ENCODE measurements at regions not wholly inside any gene's neighbourhood (a gene's known extent, or its start where the extent isn't known, plus 50 kb on each side); places are given as distances from the start of the nearest gene placed in this dataset.
"Not testable (repeated sequence)": the region's sequence is repeated elsewhere in the genome, so short reads cannot be mapped to it uniquely, and the experiment has no call there.

- H3K9me3 ChIP-seq; H3K27ac ChIP-seq; H3K4me3 ChIP-seq; H3K27me3 ChIP-seq; DNase-seq; H3K36me3 ChIP-seq (ENCODE audit: low read depth, missing control alignments); H3K4me1 ChIP-seq; intact Hi-C loops (cut with DNase I; ENCODE audit: low total_unique reads): not testable (repeated sequence)
- TF ChIP-seq CTCF (IDR thresholded peaks at IDR 0.05), result peak in 1 of 3 experiments; percentile 36
- 70% methylated on average over 1 of the region's 2 CpGs; no CpG with 5 or more reads in 1 of the 2 donors for WGBS, 2 donors
Measured at GRCh38 chr17:26881195-26881594, 412.7 kb upstream of the WSB1 start.

- H3K36me3 ChIP-seq (ENCODE audit: low read depth, missing control alignments); H3K9me3 ChIP-seq; H3K27ac ChIP-seq; H3K27me3 ChIP-seq; DNase-seq; intact Hi-C loops (cut with DNase I; ENCODE audit: low total_unique reads); H3K4me3 ChIP-seq; H3K4me1 ChIP-seq: not testable (repeated sequence)
- WGBS, 2 donors, result 40 to 53% methylated on average over 2 to 5 of the region's 9 CpGs
Measured at GRCh38 chr17:26882097-26882761, 411.7 kb upstream of the WSB1 start.

GRCh38 chr17:26883878-26884740, 409.8 kb upstream of the WSB1 start:
- H3K27me3 ChIP-seq; H3K27ac ChIP-seq; DNase-seq; H3K9me3 ChIP-seq; H3K36me3 ChIP-seq (ENCODE audit: low read depth, missing control alignments); intact Hi-C loops (cut with DNase I; ENCODE audit: low total_unique reads); H3K4me3 ChIP-seq; H3K4me1 ChIP-seq: not testable (repeated sequence)
- WGBS, 2 donors, result 56 to 64% methylated on average over 10 to 13 of the region's 16 CpGs

GRCh38 chr17:26884741-26885059, 409.2 kb upstream of the WSB1 start:
- WGBS, 2 donors, result 34 to 57% methylated on average over 4 of the region's 4 CpGs
- intact Hi-C loops (cut with DNase I; ENCODE audit: low total_unique reads); H3K27ac ChIP-seq; H3K27me3 ChIP-seq; H3K4me3 ChIP-seq; H3K9me3 ChIP-seq; H3K36me3 ChIP-seq (ENCODE audit: low read depth, missing control alignments); DNase-seq; H3K4me1 ChIP-seq: not testable (repeated sequence)

GRCh38 chr17:26885244-26885970, 408.5 kb upstream of the WSB1 start:
- intact Hi-C loops (cut with DNase I; ENCODE audit: low total_unique reads); DNase-seq: not testable (repeated sequence)

More at GRCh38 chr17:26885244-26885970, 408.5 kb upstream of the WSB1 start:
- not testable (repeated sequence) for H3K27ac ChIP-seq; H3K27me3 ChIP-seq; H3K9me3 ChIP-seq; H3K4me3 ChIP-seq; H3K4me1 ChIP-seq; H3K36me3 ChIP-seq (ENCODE audit: low read depth, missing control alignments)
- WGBS, 2 donors, result 52 to 56% methylated on average over 8 of the region's 8 CpGs

Measured in testis (tissue), 2 donors.